ENCODE measurements at regions not wholly inside any gene's neighbourhood (a gene's known extent, or its start where the extent isn't known, plus 50 kb on each side); places are given as distances from the start of the nearest gene placed in this dataset.

DNA sequence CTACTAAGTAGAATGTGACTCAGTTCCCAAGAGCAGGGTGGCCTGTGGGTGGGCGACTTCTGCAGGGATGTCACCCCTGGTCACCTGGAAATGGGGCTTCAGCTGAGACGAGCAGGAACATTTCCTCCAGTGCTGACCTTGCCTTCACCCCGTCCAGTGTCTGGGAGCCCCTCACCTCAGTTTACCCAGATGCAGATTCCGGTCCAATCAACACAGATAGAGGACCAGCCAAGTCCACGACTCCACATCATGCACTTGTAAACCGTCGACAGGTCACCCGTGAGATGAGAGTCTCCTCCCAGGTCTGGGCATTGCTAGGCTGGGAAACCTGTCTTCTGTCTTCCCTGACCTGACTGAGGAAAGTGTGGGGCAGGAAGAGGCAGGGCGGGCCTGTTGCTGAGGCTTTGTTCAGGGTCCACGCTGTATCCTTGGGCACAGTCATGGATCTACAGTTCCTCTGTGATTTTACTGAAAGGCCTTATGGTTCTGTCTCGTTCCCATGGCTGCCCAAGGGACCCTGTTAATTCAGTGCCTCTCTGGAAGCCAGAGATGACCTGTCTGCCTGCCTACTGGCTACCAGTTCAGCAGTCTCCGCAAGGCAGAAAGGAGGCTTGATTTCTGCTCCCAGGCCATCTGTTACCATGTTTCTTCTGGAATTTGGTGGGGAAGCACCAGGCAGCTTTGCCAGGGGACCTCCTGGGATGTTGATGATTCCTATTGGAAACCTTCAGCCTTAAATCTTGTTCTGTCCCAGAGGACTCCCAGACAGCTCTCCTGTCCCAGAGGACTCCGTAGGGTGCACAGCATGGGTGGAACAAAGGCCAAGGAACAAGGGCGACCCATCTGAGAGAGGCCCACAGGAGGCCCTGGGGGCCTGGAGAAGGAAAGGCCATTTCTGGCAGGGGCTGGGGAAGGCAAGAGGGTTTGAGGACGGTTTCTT lies 288.5 kb upstream of the RTL1 start:
- TF ChIP-seq CTCF (IDR thresholded peaks at IDR 0.05) (no peak), POLR2A (IDR thresholded peaks at IDR 0.05) (no peak)

Measured in vagina (tissue), 2 donors.